ENCODE measurements at regions not wholly inside any gene's neighbourhood (a gene's known extent, or its start where the extent isn't known, plus 50 kb on each side); places are given as distances from the start of the nearest gene placed in this dataset.

GRCh38 chr1:216910081-216910840 is 187.0 kb upstream of the ESRRG start:
- TF ChIP-seq CTCF (IDR thresholded peaks at IDR 0.05 in 4 of 5, conservative IDR thresholded peaks at IDR 0.05 in 1 of 5) (no peak), POLR2A (IDR thresholded peaks at IDR 0.05) (no peak)
- no peak overlapping the region for H3K27ac ChIP-seq
- H3K4me1 ChIP-seq: no peaks in the 10 kb centered on the region
- no peak overlapping the region for H3K4me3 ChIP-seq
- no peak for ATAC-seq
- no peaks in the 10 kb centered on the region for H3K9me3 ChIP-seq
- H3K27me3 ChIP-seq: no peaks in the 10 kb centered on the region
- no peaks in the 10 kb centered on the region for H3K36me3 ChIP-seq
- intact Hi-C loops (cut with DNase I; ENCODE audit: low total_unique reads): no loop called here
- in situ Hi-C loops (cut with MboI; ENCODE audit: low sequenced_read_pairs in 4 of 4): no loop called here
- DNase-seq: no peak

DNA sequence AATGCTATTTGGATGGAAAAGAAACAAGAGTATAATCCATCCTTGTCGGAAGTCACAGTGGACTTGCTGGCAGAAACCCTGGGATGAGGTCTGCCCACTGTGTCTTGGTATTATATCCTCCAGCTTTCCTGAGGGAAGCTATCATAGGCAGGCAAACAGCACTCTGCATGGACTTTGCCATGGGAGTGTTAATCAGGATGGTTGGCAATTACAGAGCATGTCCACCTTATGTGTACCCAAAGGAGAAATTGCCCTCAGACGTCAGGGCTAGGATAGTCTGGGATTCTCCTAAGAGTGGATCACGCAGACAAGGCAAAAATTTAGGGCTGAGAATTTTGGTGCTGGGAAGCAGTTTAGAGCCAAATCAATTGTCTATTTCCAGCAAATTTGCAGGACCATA is 184.9 kb upstream of the ESRRG start:
- intact Hi-C loops (cut with DNase I; ENCODE audit: low total_unique reads): no loop called here
- no peak for DNase-seq

DNA sequence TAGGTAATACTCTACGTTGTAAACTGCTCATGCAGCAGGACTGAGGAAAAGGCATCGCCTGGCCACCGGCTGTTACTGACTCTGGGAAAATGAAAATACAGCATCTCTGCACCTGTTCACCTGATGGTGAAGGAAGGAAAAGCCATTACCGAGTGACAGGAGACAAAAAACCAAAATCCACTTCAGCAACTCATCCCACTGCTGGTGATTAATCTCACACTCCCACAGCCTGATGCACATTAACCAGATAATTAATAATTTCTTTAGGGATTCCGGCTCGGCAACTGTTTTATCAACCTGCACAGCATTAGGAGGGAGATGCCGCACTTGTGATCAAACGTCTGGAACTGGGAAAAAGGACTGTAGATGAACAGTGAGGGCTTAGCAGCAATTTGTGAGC is 183.9 kb upstream of the ESRRG start:
- in situ Hi-C loops (cut with MboI; ENCODE audit: low sequenced_read_pairs in 4 of 4): no loop called here
- no peak for ATAC-seq
- Histone ChIP-seq H3K4me1 (no peaks in the 10 kb centered on the region), H3K36me3 (no peaks in the 10 kb centered on the region), H3K27ac (no peak overlapping the region), H3K27me3 (no peaks in the 10 kb centered on the region), H3K9me3 (no peaks in the 10 kb centered on the region), H3K4me3 (no peak overlapping the region)
- TF ChIP-seq CTCF (IDR thresholded peaks at IDR 0.05 in 4 of 5, conservative IDR thresholded peaks at IDR 0.05 in 1 of 5) (no peak), POLR2A (IDR thresholded peaks at IDR 0.05) (no peak)
- DNase-seq: no peak
- intact Hi-C loops (cut with DNase I; ENCODE audit: low total_unique reads): no loop called here

More for the DNA sequence above, 184.9 kb upstream of the ESRRG start:
- H3K4me3 ChIP-seq: no peak overlapping the region
- no peak for TF ChIP-seq POLR2A (IDR thresholded peaks at IDR 0.05)
- TF ChIP-seq CTCF (IDR thresholded peaks at IDR 0.05 in 4 of 5, conservative IDR thresholded peaks at IDR 0.05 in 1 of 5): no peak
- no peaks in the 10 kb centered on the region for H3K9me3 ChIP-seq
- in situ Hi-C loops (cut with MboI; ENCODE audit: low sequenced_read_pairs in 4 of 4): no loop called here
- ATAC-seq: no peak
- H3K27me3 ChIP-seq: no peaks in the 10 kb centered on the region
- no peak overlapping the region for H3K27ac ChIP-seq
- no peaks in the 10 kb centered on the region for H3K36me3 ChIP-seq
- H3K4me1 ChIP-seq: no peaks in the 10 kb centered on the region

DNA sequence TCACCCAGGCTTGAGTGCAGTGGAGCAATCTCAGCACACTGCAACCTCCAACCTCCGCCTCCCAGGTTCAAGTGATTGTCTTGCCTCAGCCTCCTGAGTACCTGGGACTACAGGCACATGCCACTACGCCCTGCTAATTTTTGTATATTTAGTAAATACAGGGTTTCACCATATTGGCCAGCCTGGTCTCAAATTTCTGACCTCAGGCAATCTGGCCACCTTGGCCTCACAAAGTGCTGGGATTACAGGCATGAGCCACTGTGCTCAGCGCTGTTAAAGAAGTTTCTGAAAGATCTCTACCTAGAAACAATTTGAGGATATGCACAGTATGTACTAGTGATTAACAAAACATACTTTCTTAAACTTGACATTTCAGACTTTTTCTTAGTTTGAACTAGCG is 182.6 kb upstream of the ESRRG start:
- Histone ChIP-seq H3K36me3 (no peaks in the 10 kb centered on the region), H3K27me3 (no peaks in the 10 kb centered on the region), H3K9me3 (no peaks in the 10 kb centered on the region), H3K4me3 (no peak overlapping the region), H3K27ac (no peak overlapping the region), H3K4me1 (no peaks in the 10 kb centered on the region)
- intact Hi-C loops (cut with DNase I; ENCODE audit: low total_unique reads): no loop called here
- DNase-seq (no peak), ATAC-seq (no peak)
- no peak for TF ChIP-seq CTCF (IDR thresholded peaks at IDR 0.05 in 4 of 5, conservative IDR thresholded peaks at IDR 0.05 in 1 of 5)
- TF ChIP-seq POLR2A (IDR thresholded peaks at IDR 0.05): no peak
- in situ Hi-C loops (cut with MboI; ENCODE audit: low sequenced_read_pairs in 4 of 4): no loop called here

DNA sequence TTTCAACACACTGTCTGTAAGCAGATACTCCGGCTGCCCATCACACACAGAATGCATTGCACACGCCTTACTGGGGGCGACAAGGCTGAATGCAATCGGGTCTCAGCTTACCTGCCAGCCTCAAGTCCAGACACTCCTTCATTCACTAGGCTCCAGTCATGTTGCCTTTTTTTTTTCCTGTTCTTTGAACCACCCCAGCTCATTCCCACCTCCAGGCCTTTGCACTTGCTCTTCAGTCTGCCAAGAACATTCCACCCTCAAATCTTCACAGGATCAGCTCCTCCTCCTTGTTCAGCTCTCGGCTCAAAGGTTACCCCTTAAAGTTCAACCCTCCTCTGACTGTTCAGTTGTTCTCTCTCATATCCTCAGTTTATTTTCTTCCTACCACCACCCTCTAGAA is 181.9 kb upstream of the ESRRG start:
- in situ Hi-C loops (cut with MboI; ENCODE audit: low sequenced_read_pairs in 4 of 4): no loop called here
- H3K4me3 ChIP-seq: no peak overlapping the region
- no peaks in the 10 kb centered on the region for H3K36me3 ChIP-seq
- no peaks in the 10 kb centered on the region for H3K27me3 ChIP-seq
- ATAC-seq (no peak), DNase-seq (no peak)
- no peak overlapping the region for H3K27ac ChIP-seq
- TF ChIP-seq POLR2A (IDR thresholded peaks at IDR 0.05): no peak
- no peak for TF ChIP-seq CTCF (IDR thresholded peaks at IDR 0.05 in 4 of 5, conservative IDR thresholded peaks at IDR 0.05 in 1 of 5)
- no peaks in the 10 kb centered on the region for H3K9me3 ChIP-seq
- H3K4me1 ChIP-seq: no peaks in the 10 kb centered on the region
- intact Hi-C loops (cut with DNase I; ENCODE audit: low total_unique reads): no loop called here
